ENCODE measurements at regions not wholly inside any gene's neighbourhood (a gene's known extent, or its start where the extent isn't known, plus 50 kb on each side); places are given as distances from the start of the nearest gene placed in this dataset.
"Not testable (repeated sequence)": the region's sequence is repeated elsewhere in the genome, so short reads cannot be mapped to it uniquely, and the experiment has no call there.

DNA sequence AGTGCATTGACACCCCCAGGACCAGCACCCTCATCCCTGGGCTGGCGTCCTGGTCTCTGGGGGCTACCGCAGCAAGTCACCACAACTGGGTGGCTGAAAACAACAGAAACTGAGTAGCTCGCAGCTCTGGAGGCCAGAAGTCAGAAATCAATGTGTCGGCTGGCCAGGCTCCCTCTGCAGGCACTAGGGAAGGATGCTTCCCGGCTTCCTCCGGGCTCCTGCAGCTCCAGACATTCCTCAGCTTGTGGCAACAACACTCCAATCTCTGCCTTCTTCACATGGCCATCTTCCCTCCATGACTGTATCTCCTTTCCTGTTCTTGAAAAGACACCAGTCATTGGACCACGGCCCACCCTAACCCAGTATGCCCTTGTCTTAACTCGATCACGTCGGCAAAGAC is 224.2 kb downstream of the NPHP4 start:
- no peaks in the 10 kb centered on the region for H3K9me3 ChIP-seq
- no peak overlapping the region for H3K27ac ChIP-seq
- TF ChIP-seq, protein P1, sequence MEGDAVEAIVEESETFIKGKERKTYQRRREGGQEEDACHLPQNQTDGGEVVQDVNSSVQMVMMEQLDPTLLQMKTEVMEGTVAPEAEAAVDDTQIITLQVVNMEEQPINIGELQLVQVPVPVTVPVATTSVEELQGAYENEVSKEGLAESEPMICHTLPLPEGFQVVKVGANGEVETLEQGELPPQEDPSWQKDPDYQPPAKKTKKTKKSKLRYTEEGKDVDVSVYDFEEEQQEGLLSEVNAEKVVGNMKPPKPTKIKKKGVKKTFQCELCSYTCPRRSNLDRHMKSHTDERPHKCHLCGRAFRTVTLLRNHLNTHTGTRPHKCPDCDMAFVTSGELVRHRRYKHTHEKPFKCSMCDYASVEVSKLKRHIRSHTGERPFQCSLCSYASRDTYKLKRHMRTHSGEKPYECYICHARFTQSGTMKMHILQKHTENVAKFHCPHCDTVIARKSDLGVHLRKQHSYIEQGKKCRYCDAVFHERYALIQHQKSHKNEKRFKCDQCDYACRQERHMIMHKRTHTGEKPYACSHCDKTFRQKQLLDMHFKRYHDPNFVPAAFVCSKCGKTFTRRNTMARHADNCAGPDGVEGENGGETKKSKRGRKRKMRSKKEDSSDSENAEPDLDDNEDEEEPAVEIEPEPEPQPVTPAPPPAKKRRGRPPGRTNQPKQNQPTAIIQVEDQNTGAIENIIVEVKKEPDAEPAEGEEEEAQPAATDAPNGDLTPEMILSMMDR (IDR thresholded peaks at IDR 0.05) = no peak
- DNase-seq (ENCODE audit: low spot score in 2 of 2) = no peak
- intact Hi-C loops (cut with DNase I) = no loop called here
- H3K27me3 ChIP-seq = no peaks in the 10 kb centered on the region
- H3K4me3 ChIP-seq = no peak overlapping the region
- H3K36me3 ChIP-seq = no peaks in the 10 kb centered on the region
- H3K4me1 ChIP-seq = no peaks in the 10 kb centered on the region

DNA sequence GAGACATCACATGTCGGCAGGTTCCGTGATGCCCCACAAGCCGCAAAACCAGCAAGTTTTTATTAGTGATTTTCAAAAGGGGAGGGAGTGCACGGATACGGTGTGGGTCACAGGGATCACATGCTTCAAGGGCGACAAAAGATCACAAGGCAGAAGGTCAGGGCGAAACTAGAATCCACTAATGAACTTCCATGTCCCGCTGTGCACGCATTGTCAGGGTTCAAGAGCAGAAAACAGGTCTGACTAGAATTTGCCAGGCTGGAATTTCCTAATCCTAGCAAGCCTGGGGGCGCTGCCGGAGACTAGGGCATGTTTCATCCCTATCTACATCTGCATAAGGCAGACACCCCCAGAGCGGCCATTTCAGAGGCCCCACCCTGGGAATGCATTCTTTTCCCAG is 225.2 kb downstream of the NPHP4 start:
- H3K9me3 ChIP-seq; H3K4me3 ChIP-seq; H3K27me3 ChIP-seq; H3K36me3 ChIP-seq; H3K4me1 ChIP-seq; H3K27ac ChIP-seq; intact Hi-C loops (cut with DNase I); DNase-seq (ENCODE audit: low spot score in 2 of 2): not testable (repeated sequence)

DNA sequence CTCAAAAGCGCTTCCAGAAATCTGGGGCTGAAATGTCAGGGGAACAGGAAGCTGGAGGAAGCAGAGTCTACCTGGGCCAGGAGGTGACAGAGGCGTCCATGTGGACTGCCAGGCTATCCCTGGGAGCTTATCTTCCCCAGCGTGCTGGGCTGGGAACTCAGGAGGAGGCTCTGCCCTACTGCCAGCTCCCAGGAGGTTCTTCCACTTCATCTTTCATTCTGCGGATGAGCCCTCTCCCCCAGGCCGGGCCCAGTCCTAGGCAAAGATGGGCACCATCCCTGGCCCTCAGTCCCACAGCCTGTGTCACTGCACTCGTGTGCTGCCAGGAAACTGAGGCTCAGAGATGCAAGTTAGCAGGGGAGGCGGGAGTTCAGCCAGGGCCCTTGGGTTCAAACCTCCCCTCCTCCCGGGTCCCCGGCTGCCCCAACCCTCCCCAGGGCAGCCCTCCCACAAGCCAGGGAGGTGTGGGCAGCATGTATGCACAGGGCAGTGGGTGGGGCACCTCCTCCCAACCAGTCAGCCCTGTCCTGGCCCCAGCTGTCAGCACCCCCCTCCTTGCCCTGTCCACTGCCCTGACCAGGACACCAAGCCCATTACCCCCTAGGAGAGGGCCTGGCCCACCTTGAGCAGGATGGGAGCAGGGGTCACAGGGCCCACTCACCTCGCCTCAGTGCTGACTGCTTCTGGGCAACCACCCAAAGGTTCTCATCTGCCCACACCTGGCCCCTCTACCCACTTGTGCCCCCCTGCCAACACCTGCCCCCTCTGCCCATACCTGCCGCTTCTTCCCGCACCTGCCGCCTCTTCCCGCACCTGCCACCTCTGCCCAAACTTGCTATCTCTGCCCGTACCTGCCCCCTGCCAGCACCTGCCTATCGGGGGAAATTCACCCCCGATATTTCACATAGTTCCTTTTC is 226.0 kb downstream of the NPHP4 start:
- no peak for DNase-seq (ENCODE audit: low spot score in 2 of 2)
- Histone ChIP-seq H3K27ac (no peak overlapping the region), H3K4me3 (no peak overlapping the region), H3K36me3 (no peaks in the 10 kb centered on the region), H3K4me1 (no peaks in the 10 kb centered on the region), H3K27me3 (no peaks in the 10 kb centered on the region), H3K9me3 (no peaks in the 10 kb centered on the region)
- intact Hi-C loops (cut with DNase I) = no loop called here
- TF ChIP-seq, protein P1 (IDR thresholded peaks at IDR 0.05) = no peak

DNA sequence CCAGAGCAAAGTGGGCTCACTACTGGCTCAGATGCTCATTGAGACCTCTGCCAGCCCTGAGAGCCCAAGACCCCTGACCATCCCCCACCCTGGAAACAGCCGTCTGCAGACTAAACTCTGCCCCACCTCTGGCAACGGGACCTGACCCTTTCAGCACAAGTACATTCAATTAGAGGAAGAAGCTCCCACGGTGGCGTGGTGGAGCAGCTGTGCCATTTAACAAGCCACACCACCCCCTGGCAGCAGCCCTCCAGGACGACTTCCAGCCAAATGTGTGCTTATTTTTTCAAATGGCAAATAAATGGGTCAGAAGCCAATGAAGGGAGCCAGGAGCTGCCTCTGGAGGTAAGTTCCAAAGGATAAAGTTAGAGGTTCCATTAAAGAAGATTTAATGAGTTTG is 226.7 kb downstream of the NPHP4 start:
- intact Hi-C loops (cut with DNase I) = no loop called here
- no peak for DNase-seq (ENCODE audit: low spot score in 2 of 2)
- TF ChIP-seq, protein P1 (IDR thresholded peaks at IDR 0.05) = no peak
- Histone ChIP-seq H3K36me3 (no peaks in the 10 kb centered on the region), H3K4me3 (no peak overlapping the region), H3K4me1 (no peaks in the 10 kb centered on the region), H3K27ac (no peak overlapping the region), H3K9me3 (no peaks in the 10 kb centered on the region), H3K27me3 (no peaks in the 10 kb centered on the region)

DNA sequence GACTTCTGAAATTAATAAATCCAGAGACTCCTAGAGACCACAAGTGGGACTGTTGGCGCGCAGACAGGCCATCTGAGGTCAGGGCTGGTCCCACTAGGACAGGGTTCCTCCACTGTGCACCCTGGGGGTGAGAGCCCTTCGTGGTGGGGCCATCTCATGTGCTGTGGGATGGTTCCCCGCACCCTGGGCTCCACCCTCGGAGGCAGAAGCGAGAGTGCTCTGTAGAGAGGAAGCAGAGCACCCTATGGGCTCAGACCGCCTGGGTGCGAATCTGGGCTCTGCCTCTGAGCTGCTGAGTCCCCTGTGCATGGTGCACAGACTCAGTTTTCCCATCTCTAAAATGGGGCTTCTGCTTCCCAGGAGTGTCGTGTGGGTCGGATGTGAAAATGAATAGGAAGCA is 227.3 kb downstream of the NPHP4 start:
- H3K36me3 ChIP-seq = no peaks in the 10 kb centered on the region
- H3K27me3 ChIP-seq = no peaks in the 10 kb centered on the region
- DNase-seq (ENCODE audit: low spot score in 2 of 2) = no peak
- H3K4me3 ChIP-seq = no peak overlapping the region
- H3K9me3 ChIP-seq = no peaks in the 10 kb centered on the region
- intact Hi-C loops (cut with DNase I) = no loop called here
- H3K27ac ChIP-seq = no peak overlapping the region
- no peaks in the 10 kb centered on the region for H3K4me1 ChIP-seq
- TF ChIP-seq, protein P1 (IDR thresholded peaks at IDR 0.05) = no peak

DNA sequence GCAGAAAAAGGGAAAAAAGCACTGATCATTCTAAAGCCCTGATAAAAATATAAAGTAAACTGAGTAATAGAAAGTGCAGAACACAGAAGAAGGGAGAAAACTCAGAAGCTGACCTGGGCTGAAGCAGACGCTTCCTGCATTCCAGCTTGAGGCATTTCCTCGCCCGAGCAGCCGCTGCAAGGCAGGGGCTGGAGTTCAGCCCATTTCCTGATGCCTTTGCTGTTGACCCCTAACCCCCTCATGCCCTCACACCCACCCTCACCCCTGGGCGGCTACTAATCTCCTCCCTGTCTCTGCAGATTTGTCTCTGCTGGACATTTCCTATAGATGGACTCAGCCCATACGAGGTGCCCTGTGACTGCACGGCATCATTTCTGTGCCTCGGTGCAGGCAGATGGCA is 227.8 kb downstream of the NPHP4 start:
- Histone ChIP-seq H3K36me3 (no peaks in the 10 kb centered on the region), H3K4me3 (no peak overlapping the region), H3K27me3 (no peaks in the 10 kb centered on the region), H3K27ac (no peak overlapping the region), H3K9me3 (no peaks in the 10 kb centered on the region), H3K4me1 (no peaks in the 10 kb centered on the region)
- TF ChIP-seq, protein P1 (IDR thresholded peaks at IDR 0.05) = no peak
- intact Hi-C loops (cut with DNase I) = no loop called here
- DNase-seq (ENCODE audit: low spot score in 2 of 2) = no peak
